K562 (cell line): ENCODE measurements at regions not wholly inside any gene's neighbourhood (a gene's known extent, or its start where the extent isn't known, plus 50 kb on each side); places are given as distances from the start of the nearest gene placed in this dataset.

ENCODE experiments used
- ATAC-seq: fragments of 200-7000 bp; cut with Tn5 transposase; 3 replicates; pipeline ENCODE4 v1.9.1; 2020; ENCODE audit warnings: moderate library complexity
- BruUV-seq: library from RNA; stranded (reverse); fragments of 400-500 nt; replicated peaks from 2 replicates; lab custom pipeline; 2021; lab: Mats Ljungman, UMichigan
- CTCF ChIA-PET: fragments of 300-600 bp; formaldehyde crosslinking; extraction: SDS; loops from one replicate; lab custom pipeline; 2021; ENCODE audit warnings: low intra/inter-chr PET ratio; lab: Yijun Ruan, JAX
- POLR2A ChIA-PET: fragments of 300-600, 350-650 bp; sonication (Branson Sonifier 250); formaldehyde crosslinking; extraction: SDS; loops from one replicate; lab custom pipeline; 2021; ENCODE audit warnings: antibody characterized with exemption, inconsistent platforms; lab: Yijun Ruan, JAX
- DNase-seq, 4 experiments: peaks; one replicate each; pipeline versions ENCODE4 v3.0.0 to v3.0.0-alpha.2; 2011 to 2018; ENCODE audit warnings: low spot score in 3 of 4, mixed read lengths in 3 of 4; ENCODE audit errors: extremely low read depth in 1 of 4
- FAIRE-seq: peaks from 2 replicates; lab custom pipeline; 2011; peaks lifted over from hg19 to GRCh38; lab: Jason Lieb, UNC
- H2AFZ ChIP-seq: 2 replicates; pipeline ENCODE4 v1.6.0; 2011; ENCODE audit warnings: low read depth, low read length, control low read depth, inconsistent platforms
- H3K27ac ChIP-seq: fragments of 200-600 bp; 3 replicates; pipeline ENCODE4 v1.8.0; 2011; ENCODE audit warnings: low read depth, mild to moderate bottlenecking, control low read depth, inconsistent platforms, low read length, moderate library complexity, mixed read lengths; ENCODE audit errors: extremely low read depth
- H3K27me3 ChIP-seq, 2 experiments: fragments of 300-600 bp in 1 of 2; 2 replicates in 1 of 2; 3 replicates in 1 of 2; pipeline versions ENCODE4 v1.6.0 to v1.8.0; 2011; ENCODE audit warnings: inconsistent platforms in 2 of 2, low read length in 2 of 2, mild to moderate bottlenecking in 1 of 2, mixed read lengths in 1 of 2, moderate library complexity in 1 of 2; ENCODE audit not compliant: control insufficient read depth in 2 of 2, insufficient read depth in 2 of 2
- H3K36me3 ChIP-seq: fragments of 300-600 bp; 3 replicates; pipeline ENCODE4 v1.8.0; 2011; ENCODE audit warnings: mild to moderate bottlenecking, low read length, inconsistent platforms; ENCODE audit not compliant: control insufficient read depth, insufficient read depth
- H3K4me1 ChIP-seq, 2 experiments: fragments of 200-600 bp in 1 of 2; replicated peaks in 1 of 2; 2 replicates in 1 of 2; 3 replicates in 1 of 2; pipeline versions ENCODE4 v1.5.1 to v1.8.0; 2011; ENCODE audit warnings: inconsistent platforms in 2 of 2, low read length in 2 of 2, mild to moderate bottlenecking in 1 of 2, mixed read lengths in 1 of 2, moderate library complexity in 1 of 2; ENCODE audit not compliant: control insufficient read depth in 2 of 2, insufficient read depth in 2 of 2
- H3K4me2 ChIP-seq: 2 replicates; pipeline ENCODE4 v1.6.1; 2011; ENCODE audit warnings: low read length, control low read depth, inconsistent platforms, mixed read lengths; ENCODE audit not compliant: insufficient read depth
- H3K4me3 ChIP-seq: fragments of 200-600 bp; sonication (generic), shearing (Covaris generic); 2 replicates; pipeline ENCODE4 v1.5.1; 2016; ENCODE audit warnings: control low read depth, inconsistent platforms
- H3K79me2 ChIP-seq: fragments of 200-600 bp; 3 replicates; pipeline ENCODE4 v1.8.0; 2011; ENCODE audit warnings: low read length, inconsistent platforms; ENCODE audit not compliant: control insufficient read depth, insufficient read depth
- H3K9ac ChIP-seq, 2 experiments: 2 replicates each; pipeline versions ENCODE4 v1.6.0 to v1.6.1; 2011; ENCODE audit warnings: low read depth in 2 of 2, low read length in 2 of 2, control low read depth in 1 of 2, inconsistent platforms in 1 of 2, mild to moderate bottlenecking in 1 of 2, mixed read lengths in 1 of 2; ENCODE audit not compliant: insufficient read depth in 1 of 2
- H3K9me1 ChIP-seq: one replicate; pipeline ENCODE4 v1.6.0; 2011; ENCODE audit warnings: inconsistent platforms, mild to moderate bottlenecking, low read length, moderate library complexity; ENCODE audit not compliant: control insufficient read depth, insufficient read depth
- H3K9me3 ChIP-seq: replicated peaks from 2 replicates; pipeline ENCODE4 v1.5.1; 2011; ENCODE audit warnings: low read depth, low read length, inconsistent platforms; ENCODE audit not compliant: control insufficient read depth, insufficient read depth
- H4K20me1 ChIP-seq: replicated peaks from 2 replicates; pipeline ENCODE4 v1.6.1; 2011; ENCODE audit warnings: low read length, inconsistent platforms, mixed read lengths; ENCODE audit not compliant: control insufficient read depth, insufficient read depth
- CHD2 ChIP-seq: IDR thresholded peaks from 2 replicates; pipeline ENCODE4 v1.6.1; 2011; ENCODE audit warnings: low read depth, low read length
- E2F1 ChIP-seq: sonication (generic); formaldehyde crosslinking; IDR thresholded peaks from 2 replicates; pipeline ENCODE4 v1.8.1; 2023; ENCODE audit warnings: mild to moderate bottlenecking, missing genetic modification reagents, moderate library complexity
- FOXA3 ChIP-seq, 2 experiments: fragments of 450-650 bp in 1 of 2; sonication (generic) in 1 of 2; formaldehyde crosslinking; IDR thresholded peaks in 1 of 2; conservative IDR thresholded peaks in 1 of 2; 2 replicates each; pipeline versions ENCODE4 v1.4.0 to v1.8.0; 2020 to 2022; ENCODE audit warnings: mild to moderate bottlenecking in 2 of 2, missing genetic modification reagents in 1 of 2
- HMG20B ChIP-seq: fragments of 250-450 bp; sonication (Bioruptor Pico); IDR thresholded peaks from 2 replicates; pipeline ENCODE4 v1.5.0; 2021; ENCODE audit warnings: mild to moderate bottlenecking
- MTF1 ChIP-seq: fragments of 250-450 bp; sonication (Bioruptor Pico); IDR thresholded peaks from 2 replicates; pipeline ENCODE4 v1.9.0; 2021; ENCODE audit warnings: moderate library complexity, mild to moderate bottlenecking, inconsistent platforms, borderline replicate concordance
- NFE2L1 ChIP-seq: fragments of 450-650 bp; IDR thresholded peaks from 2 replicates; pipeline ENCODE4 v1.6.1; 2016; ENCODE audit warnings: missing genetic modification characterization, low read depth, mild to moderate bottlenecking, missing compliant biosample characterization, moderate library complexity, borderline replicate concordance
- NR2F6 ChIP-seq: fragments of 450-650 bp; formaldehyde crosslinking; IDR thresholded peaks from 2 replicates; pipeline ENCODE4 v1.4.0; 2020; ENCODE audit warnings: mild to moderate bottlenecking
- STAG1 ChIP-seq: sonication (generic); formaldehyde crosslinking; IDR thresholded peaks from 2 replicates; pipeline ENCODE4 v1.5.0; 2020; ENCODE audit warnings: missing genetic modification reagents, borderline replicate concordance
- USF2 ChIP-seq: sonication (generic); formaldehyde crosslinking; IDR thresholded peaks from 2 replicates; pipeline ENCODE4 v1.5.0; 2020; ENCODE audit warnings: missing genetic modification reagents
- ZC3H4 ChIP-seq: sonication (generic); formaldehyde crosslinking; IDR thresholded peaks from 2 replicates; pipeline ENCODE4 v1.9.0; 2021; ENCODE audit warnings: missing genetic modification reagents, borderline replicate concordance
- ZFP30 ChIP-seq: fragments of 250-450 bp; sonication (Bioruptor Pico); IDR thresholded peaks from 2 replicates; pipeline ENCODE4 v1.8.0; 2022; ENCODE audit warnings: moderate library complexity, mild to moderate bottlenecking, inconsistent platforms, borderline replicate concordance
- ZHX1 ChIP-seq: fragments of 150-350 bp; conservative IDR thresholded peaks from 2 replicates; pipeline ENCODE4 v1.6.1; 2014; ENCODE audit warnings: low read length
- ZMIZ1 ChIP-seq, 2 experiments: fragments of 150-350 bp in 1 of 2; IDR thresholded peaks; 2 replicates each; pipeline ENCODE4 v1.6.1; 2012 to 2016; ENCODE audit warnings: low read depth in 2 of 2, low read length in 2 of 2, mild to moderate bottlenecking in 1 of 2, moderate library complexity in 1 of 2
- ZNF41 ChIP-seq: fragments of 250-450 bp; sonication (Bioruptor Pico); conservative IDR thresholded peaks from 2 replicates; pipeline ENCODE4 v1.4.0; 2020; ENCODE audit warnings: mild to moderate bottlenecking
- WGBS: fragments of 100-300 bp; shearing (Covaris generic); methylation state at CpG from one replicate; pipeline ENCODE4 v1.1.6; 2016; ENCODE audit warnings: low coverage, mixed read lengths; ENCODE audit not compliant: insufficient coverage; ENCODE audit errors: missing lambda C conversion rate; 5-methylcytosine and 5-hydroxymethylcytosine counted together
- in situ Hi-C: fragments of 300-500 bp; cut with MboI; formaldehyde crosslinking; loops from 4 replicates; pipeline ENCODE4 v1.15.0; 2018; ENCODE audit warnings: inconsistent platforms, mixed read lengths
- intact Hi-C: fragments of 100-400 bp; cut with micrococcal nuclease; formaldehyde crosslinking; loops from 2 replicates; pipeline ENCODE4 v1.14.2; 2022

GRCh38 chr2:15840969-15841368, 99.4 kb upstream of the MYCN start:
- no peaks in the 10 kb centered on the region for H3K36me3 ChIP-seq
- H3K79me2 ChIP-seq, result no peaks in the 10 kb centered on the region
- CTCF ChIA-PET, result no interaction called here
- no peaks in the 10 kb centered on the region for H3K9me3 ChIP-seq
- H3K4me1 ChIP-seq, result peaks cover 0 to 5% of the 10 kb centered on the region in 2 experiments; a peak in 1 of 5 replicates
- H3K4me3 ChIP-seq, result no peak overlapping the region
- no peak overlapping the region for H3K4me2 ChIP-seq
- intact Hi-C loops, result no loop called here
- in situ Hi-C loops, result no loop called here
- H3K27me3 ChIP-seq, result peaks cover 21 to 56% of the 10 kb centered on the region in 2 experiments; a peak in 4 of 5 replicates
- POLR2A ChIA-PET, result interaction anchor here (0.6 kb wide), 1 partner anchor 75 kb away, joined by 3 read pairs; no protein-coding TSS in a partner anchor
- 0% methylated on average over 7 of the region's 8 CpGs for whole genome bisulfite sequencing
- FAIRE-seq (no peak), ATAC-seq (no peak), DNase-seq (no peak)
- no peaks in the 10 kb centered on the region for H3K9me1 ChIP-seq
- H3K9ac ChIP-seq, result no peak overlapping the region
- no peaks in the 10 kb centered on the region; the same call in 1 of the 2 replicates for H4K20me1 ChIP-seq
- H3K27ac ChIP-seq, result no peak overlapping the region
- no TSS peak for BruUV-seq
- H2AFZ ChIP-seq, result no peak overlapping the region
- no peak for TF ChIP-seq ZHX1
- no peak for TF ChIP-seq E2F1
- TF ChIP-seq MTF1 (CRISPR knock-in tag), result no peak
- no peak for TF ChIP-seq NFE2L1 (tag)
- no peak for TF ChIP-seq ZC3H4 (CRISPR knock-in tag)
- TF ChIP-seq ZFP30 (CRISPR knock-in tag), result no peak
- no peak for TF ChIP-seq FOXA3 (CRISPR knock-in tag; conservative IDR thresholded peaks at IDR 0.05 in 1 of 2, IDR thresholded peaks at IDR 0.05 in 1 of 2)
- no peak for TF ChIP-seq ZMIZ1 (IDR thresholded peaks at IDR 0.05; ENCODE audit: low read depth in 2 of 2, low read length in 2 of 2)
- TF ChIP-seq STAG1, result no peak
- no peak for TF ChIP-seq HMG20B (CRISPR knock-in tag)
- TF ChIP-seq ZNF41, result no peak
- no peak for TF ChIP-seq CHD2
- no peak for TF ChIP-seq USF2 (CRISPR knock-in tag)
- no peak for TF ChIP-seq NR2F6 (CRISPR knock-in tag)
